HCT116 (cell line): ENCODE measurements at regions not wholly inside any gene's neighbourhood (a gene's known extent, or its start where the extent isn't known, plus 50 kb on each side); places are given as distances from the start of the nearest gene placed in this dataset.

Experiments used
- ATAC-seq: fragments of 200-7000 bp; cut with Tn5 transposase; 2 replicates; pipeline ENCODE4 v1.9.1; 2020; ENCODE audit warnings: mild to moderate bottlenecking, moderate library complexity
- BruUV-seq: library from RNA; stranded (reverse); fragments of 400-500 nt; replicated peaks from 2 replicates; lab custom pipeline; 2021; lab: Mats Ljungman, UMichigan
- CTCF ChIA-PET: fragments of 300-600 bp; sonication (Branson Sonifier 250); formaldehyde crosslinking; loops from one replicate; lab custom pipeline; 2021; ENCODE audit warnings: antibody characterized with exemption; lab: Charles Lee
- POLR2A ChIA-PET: fragments of 300-600, 350-600 bp; sonication (Branson Sonifier 250); formaldehyde crosslinking; loops from one replicate; lab custom pipeline; 2021; ENCODE audit warnings: antibody characterized with exemption; lab: Charles Lee
- RAD21 ChIA-PET, 2 experiments: fragments of 300-600 bp; sonication (Branson Sonifier 250); formaldehyde crosslinking; loops; one replicate each; lab custom pipeline; 2023; ENCODE audit warnings: low total read pairs in 2 of 2; ENCODE audit not compliant: uncharacterized antibody in 2 of 2, unreplicated experiment in 2 of 2, low non-redundant PET in 1 of 2; lab: Charles Lee
- DNase-seq: peaks from one replicate; pipeline ENCODE4 v3.0.0-alpha.2; 2010; ENCODE audit warnings: low read depth, low spot score
- H2AFZ ChIP-seq: fragments of 200-600 bp; shearing (Covaris generic), sonication (generic); 2 replicates; pipeline ENCODE4 v1.6.1; 2017; ENCODE audit warnings: low read depth, mixed run types, mixed read lengths, antibody characterized with exemption, low read length; ENCODE audit not compliant: poor library complexity, severe bottlenecking
- H3K27ac ChIP-seq: 2 replicates; pipeline ENCODE4 v1.5.1; 2012; ENCODE audit warnings: low read depth, low read length
- H3K27me3 ChIP-seq: fragments of 200-600 bp; sonication (generic); 2 replicates; pipeline ENCODE4 v1.6.1; 2016; ENCODE audit warnings: mixed run types, low read length, mixed read lengths; ENCODE audit not compliant: insufficient read depth
- H3K36me3 ChIP-seq, 2 experiments: fragments of 200-500 bp in 1 of 2; fragments of 200-600 bp in 1 of 2; sonication (Bioruptor generic) in 1 of 2; sonication (generic) in 1 of 2; 2 replicates each; pipeline versions ENCODE4 v1.5.1 to v1.6.1; 2014 to 2016; ENCODE audit warnings: low read length in 2 of 2, inconsistent platforms in 1 of 2, mixed read lengths in 1 of 2, mixed run types in 1 of 2; ENCODE audit not compliant: insufficient read depth in 2 of 2, control insufficient read depth in 1 of 2
- H3K4me1 ChIP-seq, 2 experiments: fragments of 200-600 bp in 1 of 2; sonication (generic) in 1 of 2; 2 replicates each; pipeline versions ENCODE4 v1.5.1 to v1.6.1; 2012 to 2017; ENCODE audit warnings: low read length in 2 of 2, inconsistent platforms in 1 of 2, mild to moderate bottlenecking in 1 of 2, mixed read lengths in 1 of 2, mixed run types in 1 of 2, moderate library complexity in 1 of 2; ENCODE audit not compliant: insufficient read depth in 2 of 2, control insufficient read depth in 1 of 2
- H3K4me2 ChIP-seq: fragments of 200-600 bp; sonication (generic); 2 replicates; pipeline ENCODE4 v1.6.1; 2017; ENCODE audit warnings: mixed run types, low read length, mixed read lengths
- H3K4me3 ChIP-seq, 2 experiments: fragments of 200-600 bp in 1 of 2; sonication (generic) in 1 of 2; replicated peaks in 1 of 2; 2 replicates each; pipeline ENCODE4 v1.5.1; 2011 to 2016; ENCODE audit warnings: low read length in 2 of 2, control low read depth in 1 of 2, low read depth in 1 of 2, mild to moderate bottlenecking in 1 of 2, mixed read lengths in 1 of 2, mixed run types in 1 of 2
- H3K79me2 ChIP-seq: fragments of 200-600 bp; sonication (generic); 2 replicates; pipeline ENCODE4 v1.6.1; 2017; ENCODE audit warnings: mild to moderate bottlenecking, mixed run types, low read length, moderate library complexity, mixed read lengths; ENCODE audit not compliant: insufficient read depth
- H3K9ac ChIP-seq: fragments of 200-600 bp; sonication (generic); 2 replicates; pipeline ENCODE4 v1.6.1; 2016; ENCODE audit warnings: low read length, mixed read lengths
- H3K9me2 ChIP-seq: fragments of 200-600 bp; sonication (generic), shearing (Covaris generic); 2 replicates; pipeline ENCODE4 v1.6.1; 2017; ENCODE audit warnings: mixed run types, mild to moderate bottlenecking, moderate library complexity; ENCODE audit not compliant: insufficient read depth
- H3K9me3 ChIP-seq, 2 experiments: fragments of 200-500 bp in 1 of 2; fragments of 200-600 bp in 1 of 2; sonication (Bioruptor generic) in 1 of 2; sonication (generic) in 1 of 2; 2 replicates each; pipeline ENCODE4 v1.6.1; 2014 to 2017; ENCODE audit warnings: low read length in 2 of 2, mixed read lengths in 2 of 2, inconsistent platforms in 1 of 2, low read depth in 1 of 2, mild to moderate bottlenecking in 1 of 2, mixed run types in 1 of 2, moderate library complexity in 1 of 2; ENCODE audit not compliant: control insufficient read depth in 1 of 2, insufficient read depth in 1 of 2
- H4K20me1 ChIP-seq: fragments of 200-600 bp; sonication (generic), shearing (Covaris generic); 2 replicates; pipeline ENCODE4 v1.6.1; 2017; ENCODE audit warnings: mixed run types, mild to moderate bottlenecking, moderate library complexity; ENCODE audit not compliant: insufficient read depth
- EGR1 ChIP-seq: IDR thresholded peaks from 2 replicates; pipeline ENCODE4 v1.6.1; 2012; ENCODE audit warnings: low read depth
- POLR2A ChIP-seq: IDR thresholded peaks from 2 replicates; pipeline ENCODE4 v1.7.0; 2011; ENCODE audit warnings: borderline replicate concordance; ENCODE audit not compliant: insufficient read depth, insufficient read length; ENCODE audit errors: extremely low read depth
- POLR2AphosphoS5 ChIP-seq: IDR thresholded peaks from 2 replicates; pipeline ENCODE4 v1.6.1; 2011; ENCODE audit warnings: mild to moderate bottlenecking, low read depth, low read length, moderate library complexity
- RAD21 ChIP-seq: IDR thresholded peaks from 2 replicates; pipeline ENCODE4 v1.6.1; 2012; ENCODE audit warnings: low read depth, mild to moderate bottlenecking
- SP1 ChIP-seq: IDR thresholded peaks from 2 replicates; pipeline ENCODE4 v1.6.1; 2012; ENCODE audit warnings: low read depth
- ZFX ChIP-seq: fragments of 450-650 bp; IDR thresholded peaks from 2 replicates; pipeline ENCODE4 v1.6.1; 2017
- intact Hi-C: fragments of 100-400 bp; cut with micrococcal nuclease; formaldehyde crosslinking; loops from 2 replicates; pipeline ENCODE4 v1.10.0; 2022
- TF ChIP-seq, protein P1 (sequence below): IDR thresholded peaks from 2 replicates; pipeline ENCODE4 v1.6.1; 2011; ENCODE audit warnings: mild to moderate bottlenecking, low read length, moderate library complexity; ENCODE audit not compliant: insufficient replicate concordance; ENCODE audit errors: extremely low read depth
- TF ChIP-seq, protein P2 (sequence below): IDR thresholded peaks from 2 replicates; pipeline ENCODE4 v1.6.1; 2012
- TF ChIP-seq, protein P3 (sequence below): IDR thresholded peaks from 2 replicates; pipeline ENCODE4 v1.6.1; 2012; ENCODE audit warnings: low read depth

DNA sequence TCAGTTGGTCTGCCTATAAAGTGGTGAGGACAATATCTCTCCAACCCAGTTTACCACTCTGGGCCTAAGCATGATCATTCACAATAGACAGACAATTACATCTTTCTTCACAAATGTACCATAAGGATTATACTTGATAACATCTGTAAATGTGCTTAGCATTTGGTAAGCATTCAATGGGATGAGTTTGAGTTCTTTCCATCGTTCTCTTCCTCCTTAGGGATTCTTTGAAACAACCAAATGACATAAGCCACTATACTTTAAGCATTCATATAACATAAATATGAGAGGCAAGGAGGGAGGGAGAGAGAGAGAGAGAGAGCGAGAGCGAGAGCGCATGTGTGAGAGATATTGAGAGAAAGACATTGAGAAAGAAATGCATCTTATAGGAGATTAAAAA, 303.3 kb upstream of the CBLB start:
- Histone ChIP-seq H3K9me3 (no peaks in the 10 kb centered on the region), H3K4me3 (no peak overlapping the region), H3K36me3 (no peaks in the 10 kb centered on the region), H3K27me3 (no peaks in the 10 kb centered on the region), H3K9ac (no peak overlapping the region), H3K79me2 (no peaks in the 10 kb centered on the region), H2AFZ (no peak overlapping the region), H3K27ac (no peak overlapping the region), H3K4me2 (no peak overlapping the region), H4K20me1 (no peaks in the 10 kb centered on the region), H3K4me1 (no peaks in the 10 kb centered on the region), H3K9me2 (no peaks in the 10 kb centered on the region)
- no peak for ATAC-seq
- no TSS peak for BruUV-seq
- no peak for DNase-seq
- TF ChIP-seq, protein P1, sequence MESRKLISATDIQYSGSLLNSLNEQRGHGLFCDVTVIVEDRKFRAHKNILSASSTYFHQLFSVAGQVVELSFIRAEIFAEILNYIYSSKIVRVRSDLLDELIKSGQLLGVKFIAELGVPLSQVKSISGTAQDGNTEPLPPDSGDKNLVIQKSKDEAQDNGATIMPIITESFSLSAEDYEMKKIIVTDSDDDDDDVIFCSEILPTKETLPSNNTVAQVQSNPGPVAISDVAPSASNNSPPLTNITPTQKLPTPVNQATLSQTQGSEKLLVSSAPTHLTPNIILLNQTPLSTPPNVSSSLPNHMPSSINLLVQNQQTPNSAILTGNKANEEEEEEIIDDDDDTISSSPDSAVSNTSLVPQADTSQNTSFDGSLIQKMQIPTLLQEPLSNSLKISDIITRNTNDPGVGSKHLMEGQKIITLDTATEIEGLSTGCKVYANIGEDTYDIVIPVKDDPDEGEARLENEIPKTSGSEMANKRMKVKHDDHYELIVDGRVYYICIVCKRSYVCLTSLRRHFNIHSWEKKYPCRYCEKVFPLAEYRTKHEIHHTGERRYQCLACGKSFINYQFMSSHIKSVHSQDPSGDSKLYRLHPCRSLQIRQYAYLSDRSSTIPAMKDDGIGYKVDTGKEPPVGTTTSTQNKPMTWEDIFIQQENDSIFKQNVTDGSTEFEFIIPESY, result no peak
- TF ChIP-seq EGR1 (no peak), RAD21 (no peak), SP1 (no peak), POLR2AphosphoS5 (no peak), POLR2A (no peak), ZFX (no peak)
- TF ChIP-seq, protein P2, sequence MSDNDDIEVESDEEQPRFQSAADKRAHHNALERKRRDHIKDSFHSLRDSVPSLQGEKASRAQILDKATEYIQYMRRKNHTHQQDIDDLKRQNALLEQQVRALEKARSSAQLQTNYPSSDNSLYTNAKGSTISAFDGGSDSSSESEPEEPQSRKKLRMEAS, result no peak
- TF ChIP-seq, protein P3, sequence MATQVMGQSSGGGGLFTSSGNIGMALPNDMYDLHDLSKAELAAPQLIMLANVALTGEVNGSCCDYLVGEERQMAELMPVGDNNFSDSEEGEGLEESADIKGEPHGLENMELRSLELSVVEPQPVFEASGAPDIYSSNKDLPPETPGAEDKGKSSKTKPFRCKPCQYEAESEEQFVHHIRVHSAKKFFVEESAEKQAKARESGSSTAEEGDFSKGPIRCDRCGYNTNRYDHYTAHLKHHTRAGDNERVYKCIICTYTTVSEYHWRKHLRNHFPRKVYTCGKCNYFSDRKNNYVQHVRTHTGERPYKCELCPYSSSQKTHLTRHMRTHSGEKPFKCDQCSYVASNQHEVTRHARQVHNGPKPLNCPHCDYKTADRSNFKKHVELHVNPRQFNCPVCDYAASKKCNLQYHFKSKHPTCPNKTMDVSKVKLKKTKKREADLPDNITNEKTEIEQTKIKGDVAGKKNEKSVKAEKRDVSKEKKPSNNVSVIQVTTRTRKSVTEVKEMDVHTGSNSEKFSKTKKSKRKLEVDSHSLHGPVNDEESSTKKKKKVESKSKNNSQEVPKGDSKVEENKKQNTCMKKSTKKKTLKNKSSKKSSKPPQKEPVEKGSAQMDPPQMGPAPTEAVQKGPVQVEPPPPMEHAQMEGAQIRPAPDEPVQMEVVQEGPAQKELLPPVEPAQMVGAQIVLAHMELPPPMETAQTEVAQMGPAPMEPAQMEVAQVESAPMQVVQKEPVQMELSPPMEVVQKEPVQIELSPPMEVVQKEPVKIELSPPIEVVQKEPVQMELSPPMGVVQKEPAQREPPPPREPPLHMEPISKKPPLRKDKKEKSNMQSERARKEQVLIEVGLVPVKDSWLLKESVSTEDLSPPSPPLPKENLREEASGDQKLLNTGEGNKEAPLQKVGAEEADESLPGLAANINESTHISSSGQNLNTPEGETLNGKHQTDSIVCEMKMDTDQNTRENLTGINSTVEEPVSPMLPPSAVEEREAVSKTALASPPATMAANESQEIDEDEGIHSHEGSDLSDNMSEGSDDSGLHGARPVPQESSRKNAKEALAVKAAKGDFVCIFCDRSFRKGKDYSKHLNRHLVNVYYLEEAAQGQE, result no peak
- ChIA-PET RAD21 (no interaction called here), CTCF (no interaction called here), POLR2A (no interaction called here)
- intact Hi-C loops, result no loop called here
